Fibroblast of lung (primary cell): ENCODE measurements at regions not wholly inside any gene's neighbourhood (a gene's known extent, or its start where the extent isn't known, plus 50 kb on each side); places are given as distances from the start of the nearest gene placed in this dataset.

Experiments
- DNase-seq, 2 donors: peaks; one replicate each; pipeline versions ENCODE4 v3.0.0 to v3.0.0-alpha.2; 2010; ENCODE audit warnings: low read depth in 2 of 2
- H2AFZ ChIP-seq: 2 replicates; pipeline ENCODE4 v1.5.1; 2012; ENCODE audit warnings: low read length, control low read depth, inconsistent platforms
- H3K27ac ChIP-seq: 2 replicates; pipeline ENCODE4 v1.5.1; 2011; ENCODE audit warnings: low read length, control low read depth; ENCODE audit not compliant: insufficient read depth
- H3K27me3 ChIP-seq: 2 replicates; pipeline ENCODE4 v1.5.1; 2011; ENCODE audit warnings: mild to moderate bottlenecking, low read length; ENCODE audit not compliant: control insufficient read depth, insufficient read depth
- H3K36me3 ChIP-seq: 2 replicates; pipeline ENCODE4 v1.5.1; 2011; ENCODE audit warnings: low read length; ENCODE audit not compliant: control insufficient read depth, insufficient read depth
- H3K4me1 ChIP-seq: 2 replicates; pipeline ENCODE4 v1.5.1; 2011; ENCODE audit warnings: low read length; ENCODE audit not compliant: control insufficient read depth, insufficient read depth; ENCODE audit errors: extremely low read depth
- H3K4me2 ChIP-seq: 2 replicates; pipeline ENCODE4 v1.5.1; 2011; ENCODE audit warnings: low read length, control low read depth; ENCODE audit not compliant: insufficient read depth; ENCODE audit errors: extremely low read depth
- H3K4me3 ChIP-seq, 4 experiments: fragments of 200-600 bp in 1 of 4; sonication (generic) in 1 of 4; replicated peaks in 1 of 4; 2 replicates each; pipeline ENCODE4 v1.5.1; 2011 to 2016; ENCODE audit warnings: low read length in 4 of 4, low read depth in 3 of 4, mild to moderate bottlenecking in 3 of 4, control low read depth in 2 of 4, inconsistent platforms in 1 of 4, mixed read lengths in 1 of 4; ENCODE audit not compliant: insufficient read depth in 1 of 4; ENCODE audit errors: control extremely low read depth in 1 of 4
- H3K79me2 ChIP-seq: 2 replicates; pipeline ENCODE4 v1.5.1; 2012; ENCODE audit warnings: mild to moderate bottlenecking, low read length, inconsistent platforms; ENCODE audit not compliant: control insufficient read depth, insufficient read depth
- H3K9ac ChIP-seq: 2 replicates; pipeline ENCODE4 v1.5.1; 2011; ENCODE audit warnings: mild to moderate bottlenecking, low read length, control low read depth; ENCODE audit not compliant: insufficient read depth
- H3K9me3 ChIP-seq: 2 replicates; pipeline ENCODE4 v1.5.1; 2012; ENCODE audit warnings: low read depth, low read length; ENCODE audit not compliant: control insufficient read depth, insufficient read depth
- H4K20me1 ChIP-seq: 2 replicates; pipeline ENCODE4 v1.5.1; 2011; ENCODE audit warnings: low read length; ENCODE audit not compliant: control insufficient read depth, insufficient read depth; ENCODE audit errors: extremely low read depth
- CTCF ChIP-seq, 2 donors: IDR thresholded peaks in 1 of 2; conservative IDR thresholded peaks in 1 of 2; 1 replicate in 1 of 2; 2 replicates in 1 of 2; pipeline ENCODE4 v1.5.1; 2011 to 2012; ENCODE audit warnings: low read length in 2 of 2, control low read depth in 1 of 2, inconsistent platforms in 1 of 2, low read depth in 1 of 2, mild to moderate bottlenecking in 1 of 2
- EZH2 ChIP-seq: IDR thresholded peaks from 2 replicates; pipeline ENCODE4 v1.5.1; 2012; ENCODE audit warnings: low read length, control low read depth, mild to moderate bottlenecking; ENCODE audit errors: missing control alignments

- H3K9ac ChIP-seq = no peak overlapping the region
- H3K4me3 ChIP-seq = no peak overlapping the region
- H4K20me1 ChIP-seq = no peaks in the 10 kb centered on the region
- H3K9me3 ChIP-seq = no peaks in the 10 kb centered on the region
- DNase-seq = no peak
- H2AFZ ChIP-seq = no peak overlapping the region
- H3K27me3 ChIP-seq = no peaks in the 10 kb centered on the region
- TF ChIP-seq CTCF (conservative IDR thresholded peaks at IDR 0.05 in 1 of 2, IDR thresholded peaks at IDR 0.05 in 1 of 2; ENCODE audit: low read depth in 1 of 2, low read length in 2 of 2) (no peak), EZH2 (no peak)
- H3K27ac ChIP-seq = no peak overlapping the region
- no peak overlapping the region for H3K4me2 ChIP-seq
- H3K4me1 ChIP-seq = no peaks in the 10 kb centered on the region
- H3K79me2 ChIP-seq = no peaks in the 10 kb centered on the region
- H3K36me3 ChIP-seq = no peaks in the 10 kb centered on the region
Observed at GRCh38 chr14:85479771-85480170, 50.2 kb upstream of the FLRT2 start.
